ENCODE measurements at regions not wholly inside any gene's neighbourhood (a gene's known extent, or its start where the extent isn't known, plus 50 kb on each side); places are given as distances from the start of the nearest gene placed in this dataset.

DNA sequence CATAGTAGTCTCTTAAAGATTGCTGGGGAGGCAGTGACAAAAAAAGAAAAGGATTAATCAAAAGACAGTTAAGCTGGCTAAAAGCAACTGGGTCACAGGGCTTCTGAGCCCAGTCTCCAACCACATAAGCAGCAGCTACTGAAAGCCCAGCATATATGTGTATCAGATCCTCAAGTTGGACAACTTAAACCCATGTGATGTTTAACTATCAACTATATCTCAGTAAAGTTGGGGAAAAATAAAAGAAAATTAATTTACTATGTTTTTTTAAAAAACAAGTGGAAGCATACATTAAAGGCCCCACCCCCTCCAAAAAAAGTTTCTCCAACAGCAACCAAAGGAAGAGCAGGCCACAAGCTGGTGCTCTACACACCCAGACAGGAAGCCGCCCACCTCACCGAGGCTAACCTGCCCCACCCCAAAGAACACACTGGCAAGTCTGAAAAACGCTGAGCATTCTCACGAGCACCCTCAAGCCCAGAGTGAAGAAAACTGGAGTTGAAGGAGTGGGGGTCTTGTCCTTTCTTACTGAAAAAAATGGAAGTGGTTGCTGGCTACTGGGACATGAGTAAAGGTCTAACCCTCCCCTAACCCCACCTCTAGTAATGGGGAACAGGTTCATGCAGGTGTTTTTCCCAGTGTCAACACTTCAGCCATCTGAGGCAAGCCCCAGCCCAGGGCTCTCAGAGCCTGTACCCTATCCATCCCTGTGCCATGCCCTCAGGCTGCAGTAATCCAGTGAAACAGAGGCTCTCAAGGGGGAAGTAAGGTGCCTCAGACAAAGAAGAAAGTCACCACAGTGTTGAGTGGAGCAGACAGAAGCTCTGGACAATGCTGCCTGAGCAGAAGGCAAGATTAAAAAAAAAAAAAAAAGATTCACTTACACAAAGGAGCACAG lies 106.3 kb downstream of the GYPC start:
- Histone ChIP-seq H3K79me2 (ENCODE audit: control insufficient read depth, insufficient read depth, low read length) (no peaks in the 10 kb centered on the region), H3K27ac (ENCODE audit: control insufficient read depth, insufficient read depth, low read length) (no peak overlapping the region), H3K9me1 (ENCODE audit: control insufficient read depth, extremely low read depth, insufficient read depth, low read length) (no peaks in the 10 kb centered on the region), H2AFZ (ENCODE audit: control insufficient read depth, low read length) (no peak overlapping the region), H3K4me3 (ENCODE audit: control insufficient read depth in 2 of 3, extremely low read depth in 1 of 3, insufficient read depth in 2 of 3, low read depth in 1 of 3, low read length in 3 of 3) (no peak overlapping the region), H4K20me1 (ENCODE audit: control insufficient read depth, extremely low read depth, insufficient read depth, low read length) (no peaks in the 10 kb centered on the region), H3K27me3 (ENCODE audit: control insufficient read depth, extremely low read depth, insufficient read depth, low read length) (no peaks in the 10 kb centered on the region), H3K9ac (ENCODE audit: control insufficient read depth, extremely low read depth, insufficient read depth, low read length) (no peak overlapping the region), H3K36me3 (ENCODE audit: control insufficient read depth in 2 of 2, extremely low read depth in 1 of 2, insufficient read depth in 2 of 2, low read length in 2 of 2) (no peaks in the 10 kb centered on the region), H3K4me1 (ENCODE audit: control insufficient read depth, extremely low read depth, insufficient read depth, low read length) (no peaks in the 10 kb centered on the region), H3K9me3 (ENCODE audit: control insufficient read depth, low read depth, low read length) (no peaks in the 10 kb centered on the region), H3K4me2 (ENCODE audit: control insufficient read depth, extremely low read depth, insufficient read depth, low read depth, low read length) (no peak overlapping the region)
- FAIRE-seq (no peak), DNase-seq (ENCODE audit: low read depth, low spot score) (no peak)
- TF ChIP-seq, protein P1, sequence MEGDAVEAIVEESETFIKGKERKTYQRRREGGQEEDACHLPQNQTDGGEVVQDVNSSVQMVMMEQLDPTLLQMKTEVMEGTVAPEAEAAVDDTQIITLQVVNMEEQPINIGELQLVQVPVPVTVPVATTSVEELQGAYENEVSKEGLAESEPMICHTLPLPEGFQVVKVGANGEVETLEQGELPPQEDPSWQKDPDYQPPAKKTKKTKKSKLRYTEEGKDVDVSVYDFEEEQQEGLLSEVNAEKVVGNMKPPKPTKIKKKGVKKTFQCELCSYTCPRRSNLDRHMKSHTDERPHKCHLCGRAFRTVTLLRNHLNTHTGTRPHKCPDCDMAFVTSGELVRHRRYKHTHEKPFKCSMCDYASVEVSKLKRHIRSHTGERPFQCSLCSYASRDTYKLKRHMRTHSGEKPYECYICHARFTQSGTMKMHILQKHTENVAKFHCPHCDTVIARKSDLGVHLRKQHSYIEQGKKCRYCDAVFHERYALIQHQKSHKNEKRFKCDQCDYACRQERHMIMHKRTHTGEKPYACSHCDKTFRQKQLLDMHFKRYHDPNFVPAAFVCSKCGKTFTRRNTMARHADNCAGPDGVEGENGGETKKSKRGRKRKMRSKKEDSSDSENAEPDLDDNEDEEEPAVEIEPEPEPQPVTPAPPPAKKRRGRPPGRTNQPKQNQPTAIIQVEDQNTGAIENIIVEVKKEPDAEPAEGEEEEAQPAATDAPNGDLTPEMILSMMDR (optimal IDR thresholded peaks at IDR 0.05 in 1 of 3, IDR thresholded peaks at IDR 0.05 in 1 of 3, conservative IDR thresholded peaks at IDR 0.05 in 1 of 3; ENCODE audit: extremely low read depth in 1 of 3, insufficient read depth in 2 of 3, low read length in 3 of 3): no peak
- TF ChIP-seq EZH2 (IDR thresholded peaks at IDR 0.05; ENCODE audit: low read length): no peak
- dilution Hi-C loops (cut with MboI; ENCODE audit: extremely low pct_ligation_motif_present, low sequenced_read_pairs): no loop called here

- H3K4me3 ChIP-seq (ENCODE audit: control insufficient read depth in 2 of 3, extremely low read depth in 1 of 3, insufficient read depth in 2 of 3, low read depth in 1 of 3, low read length in 3 of 3): no peak overlapping the region
- no peak for FAIRE-seq
- H3K9me1 ChIP-seq (ENCODE audit: control insufficient read depth, extremely low read depth, insufficient read depth, low read length): no peaks in the 10 kb centered on the region
- H3K27ac ChIP-seq (ENCODE audit: control insufficient read depth, insufficient read depth, low read length): no peak overlapping the region
- no peaks in the 10 kb centered on the region for H3K4me1 ChIP-seq (ENCODE audit: control insufficient read depth, extremely low read depth, insufficient read depth, low read length)
- no peaks in the 10 kb centered on the region for H3K27me3 ChIP-seq (ENCODE audit: control insufficient read depth, extremely low read depth, insufficient read depth, low read length)
- no peaks in the 10 kb centered on the region for H3K79me2 ChIP-seq (ENCODE audit: control insufficient read depth, insufficient read depth, low read length)
- TF ChIP-seq, protein P1 (optimal IDR thresholded peaks at IDR 0.05 in 1 of 3, IDR thresholded peaks at IDR 0.05 in 1 of 3, conservative IDR thresholded peaks at IDR 0.05 in 1 of 3; ENCODE audit: extremely low read depth in 1 of 3, insufficient read depth in 2 of 3, low read length in 3 of 3): no peak
- no peak for TF ChIP-seq EZH2 (IDR thresholded peaks at IDR 0.05; ENCODE audit: low read length)
- no peaks in the 10 kb centered on the region for H3K36me3 ChIP-seq (ENCODE audit: control insufficient read depth in 2 of 2, extremely low read depth in 1 of 2, insufficient read depth in 2 of 2, low read length in 2 of 2)
- no peaks in the 10 kb centered on the region for H4K20me1 ChIP-seq (ENCODE audit: control insufficient read depth, extremely low read depth, insufficient read depth, low read length)
- H3K4me2 ChIP-seq (ENCODE audit: control insufficient read depth, extremely low read depth, insufficient read depth, low read depth, low read length): no peak overlapping the region
- dilution Hi-C loops (cut with MboI; ENCODE audit: extremely low pct_ligation_motif_present, low sequenced_read_pairs): no loop called here
- no peaks in the 10 kb centered on the region for H3K9me3 ChIP-seq (ENCODE audit: control insufficient read depth, low read depth, low read length)
- H2AFZ ChIP-seq (ENCODE audit: control insufficient read depth, low read length): no peak overlapping the region
- DNase-seq (ENCODE audit: low read depth, low spot score): no peak
- H3K9ac ChIP-seq (ENCODE audit: control insufficient read depth, extremely low read depth, insufficient read depth, low read length): no peak overlapping the region
Observed at GRCh38 chr2:126764686-126765265, 108.8 kb downstream of the GYPC start.

All from keratinocyte (primary cell).